DND-41 (cell line): ENCODE measurements at regions not wholly inside any gene's neighbourhood (a gene's known extent, or its start where the extent isn't known, plus 50 kb on each side); places are given as distances from the start of the nearest gene placed in this dataset.

ENCODE experiments used
- CTCF ChIP-seq: IDR thresholded peaks from 2 replicates; pipeline ENCODE4 v1.5.1; 2012; ENCODE audit warnings: borderline replicate concordance, low read length, moderate library complexity, mild to moderate bottlenecking; ENCODE audit not compliant: poor library complexity, severe bottlenecking; ENCODE audit errors: extremely low read depth
- EZH2 ChIP-seq: IDR thresholded peaks from 3 replicates; pipeline ENCODE4 v1.6.1; 2012; ENCODE audit warnings: borderline replicate concordance, low read depth, mild to moderate bottlenecking, moderate library complexity, low read length, inconsistent platforms; ENCODE audit not compliant: severe bottlenecking

GRCh38 chr3:110711851-110712516 lies 359.6 kb upstream of the NECTIN3 start:
- TF ChIP-seq CTCF, result no peak
- no peak for TF ChIP-seq EZH2
